H1 (cell line): ENCODE measurements at regions not wholly inside any gene's neighbourhood (a gene's known extent, or its start where the extent isn't known, plus 50 kb on each side); places are given as distances from the start of the nearest gene placed in this dataset.

Experiments used
- CTCF ChIA-PET: fragments of 300-600 bp; sonication (Branson Sonifier 250); formaldehyde crosslinking; loops from one replicate; lab custom pipeline; 2021; ENCODE audit not compliant: partially characterized antibody; lab: Charles Lee
- POLR2A ChIA-PET: fragments of 300-600 bp; sonication (Branson Sonifier 250); formaldehyde crosslinking; loops from one replicate; lab custom pipeline; 2021; ENCODE audit warnings: inconsistent platforms; ENCODE audit not compliant: partially characterized antibody; lab: Charles Lee
- DNase-seq, 2 experiments: peaks; one replicate each; pipeline versions ENCODE4 v3.0.0 to v3.0.0-alpha.2; 2010 to 2022; ENCODE audit warnings: low spot score in 2 of 2, low read depth in 1 of 2, mixed read lengths in 1 of 2
- FAIRE-seq: peaks from 2 replicates; lab custom pipeline; 2011; peaks lifted over from hg19 to GRCh38; lab: Jason Lieb, UNC
- H2AFZ ChIP-seq: 2 replicates; pipeline ENCODE4 v1.8.1; 2012; ENCODE audit warnings: low read length, inconsistent platforms
- H2AK5ac ChIP-seq: 2 replicates; pipeline ENCODE4 v1.6.1; 2013; ENCODE audit warnings: low read depth, low read length
- H2BK120ac ChIP-seq: replicated peaks from 2 replicates; pipeline ENCODE3; 2013; ENCODE audit warnings: low read depth, low read length, inconsistent platforms
- H2BK12ac ChIP-seq: 2 replicates; pipeline ENCODE4 v1.6.1; 2013; ENCODE audit warnings: low read depth, low read length
- H2BK15ac ChIP-seq: 2 replicates; pipeline ENCODE4 v1.6.1; 2013; ENCODE audit warnings: low read length
- H2BK20ac ChIP-seq: 2 replicates; pipeline ENCODE4 v1.6.1; 2013; ENCODE audit warnings: low read length
- H2BK5ac ChIP-seq: 2 replicates; pipeline ENCODE4 v1.6.1; 2013; ENCODE audit warnings: low read depth, low read length
- H3K14ac ChIP-seq: 2 replicates; pipeline ENCODE4 v1.6.1; 2013; ENCODE audit warnings: inconsistent platforms; ENCODE audit not compliant: insufficient read length
- H3K18ac ChIP-seq: 2 replicates; pipeline ENCODE4 v1.6.1; 2013; ENCODE audit warnings: low read length; ENCODE audit errors: extremely low read depth
- H3K23ac ChIP-seq: 2 replicates; pipeline ENCODE4 v1.6.1; 2013; ENCODE audit warnings: inconsistent platforms; ENCODE audit not compliant: insufficient read length
- H3K23me2 ChIP-seq: 2 replicates; pipeline ENCODE4 v1.6.1; 2013; ENCODE audit warnings: low read depth, low read length
- H3K27ac ChIP-seq: 2 replicates; pipeline ENCODE4 v1.6.1; 2011; ENCODE audit warnings: low read depth, low read length, inconsistent platforms
- H3K27me3 ChIP-seq, 4 experiments: replicated peaks in 1 of 4; 1 replicate in 1 of 4; 2 replicates in 3 of 4; pipeline versions ENCODE4 v1.6.1 to v1.8.1; 2011 to 2013; ENCODE audit warnings: low read length in 3 of 4, mild to moderate bottlenecking in 3 of 4, inconsistent platforms in 2 of 4, mixed read lengths in 2 of 4, moderate library complexity in 1 of 4; ENCODE audit not compliant: control insufficient read depth in 3 of 4, insufficient read depth in 3 of 4; ENCODE audit errors: extremely low read depth in 1 of 4
- H3K36me3 ChIP-seq, 4 experiments: 2 replicates each; pipeline versions ENCODE4 v1.6.1 to v1.8.1; 2011 to 2013; ENCODE audit warnings: mild to moderate bottlenecking in 4 of 4, low read length in 3 of 4, moderate library complexity in 2 of 4, control low read depth in 1 of 4, inconsistent platforms in 1 of 4; ENCODE audit not compliant: insufficient read depth in 4 of 4, control insufficient read depth in 2 of 4
- H3K4ac ChIP-seq: replicated peaks from 2 replicates; pipeline ENCODE3; 2013; ENCODE audit warnings: low read length, low read depth, mixed read lengths, inconsistent platforms; ENCODE audit not compliant: insufficient read length
- H3K4me1 ChIP-seq, 4 experiments: replicated peaks in 1 of 4; 1 replicate in 1 of 4; 2 replicates in 3 of 4; pipeline versions ENCODE4 v1.6.1 to v1.8.1; 2011 to 2013; ENCODE audit warnings: low read length in 3 of 4, inconsistent platforms in 2 of 4, mixed read lengths in 1 of 4; ENCODE audit not compliant: insufficient read depth in 4 of 4, control insufficient read depth in 3 of 4
- H3K4me2 ChIP-seq, 2 experiments: 2 replicates each; pipeline versions ENCODE4 v1.6.1 to v1.8.1; 2011 to 2013; ENCODE audit warnings: low read depth in 2 of 2, low read length in 2 of 2, control low read depth in 1 of 2, inconsistent platforms in 1 of 2, mild to moderate bottlenecking in 1 of 2; ENCODE audit not compliant: insufficient read depth in 1 of 2
- H3K4me3 ChIP-seq, 4 experiments: fragments of 200-600, 300-600 bp in 1 of 4; sonication (generic), shearing (Covaris generic), sonication (Bioruptor Twin) in 1 of 4; 2 replicates each; pipeline versions ENCODE4 v1.5.1 to v1.8.1; 2011 to 2016; ENCODE audit warnings: low read length in 4 of 4, low read depth in 3 of 4, control low read depth in 2 of 4, inconsistent platforms in 2 of 4, mild to moderate bottlenecking in 2 of 4, mixed read lengths in 1 of 4, moderate library complexity in 1 of 4; ENCODE audit not compliant: insufficient read depth in 2 of 4; ENCODE audit errors: extremely low read depth in 1 of 4
- H3K56ac ChIP-seq: replicated peaks from 2 replicates; pipeline ENCODE3; 2013; ENCODE audit warnings: low read depth, mild to moderate bottlenecking, mixed read lengths, low read length, inconsistent platforms; ENCODE audit not compliant: insufficient read length
- H3K79me1 ChIP-seq: 2 replicates; pipeline ENCODE4 v1.6.1; 2013; ENCODE audit warnings: low read depth, low read length, control low read depth
- H3K79me2 ChIP-seq, 2 experiments: 2 replicates each; pipeline versions ENCODE4 v1.6.1 to v1.8.1; 2012 to 2013; ENCODE audit warnings: low read length in 2 of 2, mild to moderate bottlenecking in 2 of 2, inconsistent platforms in 1 of 2; ENCODE audit not compliant: insufficient read depth in 2 of 2, control insufficient read depth in 1 of 2
- H3K9ac ChIP-seq, 4 experiments: replicated peaks in 1 of 4; 1 replicate in 1 of 4; 2 replicates in 3 of 4; pipeline versions ENCODE4 v1.6.1 to v1.8.1; 2011 to 2013; ENCODE audit warnings: low read depth in 3 of 4, low read length in 3 of 4, control low read depth in 2 of 4, mild to moderate bottlenecking in 2 of 4, moderate library complexity in 2 of 4, inconsistent platforms in 1 of 4; ENCODE audit errors: extremely low read depth in 1 of 4
- H3K9me3 ChIP-seq, 2 experiments: 2 replicates each; pipeline versions ENCODE4 v1.6.1 to v1.8.1; 2012 to 2013; ENCODE audit warnings: mild to moderate bottlenecking in 2 of 2, moderate library complexity in 2 of 2, control low read depth in 1 of 2, inconsistent platforms in 1 of 2, low read depth in 1 of 2, low read length in 1 of 2, mixed read lengths in 1 of 2; ENCODE audit not compliant: insufficient read depth in 2 of 2
- H4K20me1 ChIP-seq, 2 experiments: replicated peaks in 1 of 2; 2 replicates each; pipeline versions ENCODE3 to v1.8.1; 2011 to 2013; ENCODE audit warnings: inconsistent platforms in 2 of 2, low read length in 2 of 2, mild to moderate bottlenecking in 1 of 2; ENCODE audit not compliant: insufficient read depth in 2 of 2, control insufficient read depth in 1 of 2
- H4K5ac ChIP-seq: 2 replicates; pipeline ENCODE4 v1.6.1; 2013; ENCODE audit warnings: low read length, low read depth, mixed read lengths, inconsistent platforms; ENCODE audit not compliant: insufficient read length
- H4K8ac ChIP-seq: 2 replicates; pipeline ENCODE4 v1.8.0; 2013; ENCODE audit warnings: mild to moderate bottlenecking, moderate library complexity, low read length, inconsistent platforms; ENCODE audit not compliant: insufficient read depth; ENCODE audit errors: extremely low read depth
- H4K91ac ChIP-seq: replicated peaks from 2 replicates; pipeline ENCODE3; 2013; ENCODE audit warnings: low read length, mixed read lengths, inconsistent platforms; ENCODE audit not compliant: insufficient read length
- CBX5 ChIP-seq: fragments of 300-800, 300-1000 bp; sonication (generic); IDR thresholded peaks from 2 replicates; pipeline ENCODE4 v1.7.1; 2016; ENCODE audit warnings: antibody characterized with exemption, low read length, low read depth
- CEBPB ChIP-seq: IDR thresholded peaks from 2 replicates; pipeline ENCODE4 v1.6.1; 2012; ENCODE audit warnings: low read depth, low read length
- CTBP2 ChIP-seq: IDR thresholded peaks from 2 replicates; pipeline ENCODE4 v1.7.0; 2011; ENCODE audit warnings: borderline replicate concordance, mild to moderate bottlenecking, moderate library complexity, mixed read lengths, low read length; ENCODE audit not compliant: insufficient read depth, insufficient read length
- EGR1 ChIP-seq: IDR thresholded peaks from 2 replicates; pipeline ENCODE4 v1.6.1; 2011; ENCODE audit warnings: low read depth, low read length, borderline replicate concordance
- HDAC6 ChIP-seq: IDR thresholded peaks from one replicate; pipeline ENCODE4 v1.7.1; 2012; ENCODE audit warnings: low read depth, mild to moderate bottlenecking, inconsistent platforms, low read length, moderate library complexity
- JUND ChIP-seq: IDR thresholded peaks from 2 replicates; pipeline ENCODE4 v1.6.1; 2011; ENCODE audit warnings: mild to moderate bottlenecking, improper control_type of control experiment, low read length
- KDM4A ChIP-seq: IDR thresholded peaks from one replicate; pipeline ENCODE4 v1.7.1; 2012; ENCODE audit warnings: low read depth, mild to moderate bottlenecking, moderate library complexity, low read length, inconsistent platforms; ENCODE audit not compliant: severe bottlenecking
- KDM5A ChIP-seq: fragments of 200-600 bp; IDR thresholded peaks from 2 replicates; pipeline ENCODE4 v1.7.1; 2012; ENCODE audit warnings: mild to moderate bottlenecking, low read length, inconsistent platforms, mixed read lengths
- POLR2AphosphoS5 ChIP-seq: IDR thresholded peaks from 2 replicates; pipeline ENCODE4 v1.6.1; 2011; ENCODE audit warnings: low read depth, low read length
- POU5F1 ChIP-seq: IDR thresholded peaks from 2 replicates; pipeline ENCODE4 v1.6.1; 2011; ENCODE audit warnings: low read depth, mild to moderate bottlenecking, low read length, moderate library complexity
- RFX5 ChIP-seq: IDR thresholded peaks from 2 replicates; pipeline ENCODE4 v1.6.1; 2011; ENCODE audit warnings: low read depth, low read length, improper control_type of control experiment, borderline replicate concordance
- RNF2 ChIP-seq: fragments of 200-900, 300-1000 bp; sonication (generic); IDR thresholded peaks from 2 replicates; pipeline ENCODE4 v1.7.1; 2016; ENCODE audit warnings: borderline replicate concordance, low read depth, mild to moderate bottlenecking, antibody characterized with exemption, low read length; ENCODE audit not compliant: poor library complexity, severe bottlenecking; ENCODE audit errors: missing control alignments
- SAP30 ChIP-seq: fragments of 300-600 bp; sonication (generic); IDR thresholded peaks from 2 replicates; pipeline ENCODE4 v1.7.1; 2012; ENCODE audit warnings: low read length, moderate library complexity, mild to moderate bottlenecking, inconsistent platforms; ENCODE audit not compliant: insufficient read depth, insufficient replicate concordance
- SP1 ChIP-seq: IDR thresholded peaks from 2 replicates; pipeline ENCODE4 v1.6.1; 2011; ENCODE audit warnings: low read depth, low read length
- SRF ChIP-seq: IDR thresholded peaks from 2 replicates; pipeline ENCODE4 v1.6.1; 2011; ENCODE audit warnings: mild to moderate bottlenecking, low read depth, low read length, moderate library complexity
- TAF1 ChIP-seq: IDR thresholded peaks from 2 replicates; pipeline ENCODE4 v1.6.1; 2011; ENCODE audit warnings: mild to moderate bottlenecking, low read depth, low read length
- WGBS, 2 experiments: shearing (Covaris generic) in 1 of 2; methylation state at CpG; one replicate each; pipeline versions ENCODE4 v1.1.6 to v1.1.7; 2013 to 2015; ENCODE audit warnings: low lambda C conversion rate in 2 of 2, mixed read lengths in 2 of 2, inconsistent platforms in 1 of 2, low coverage in 1 of 2, missing lambda C conversion rate in 1 of 2; ENCODE audit not compliant: insufficient replicate concordance in 2 of 2, insufficient coverage in 1 of 2, insufficient read length in 1 of 2; ENCODE audit errors: extremely low coverage in 1 of 2, missing lambda C conversion rate in 1 of 2; 5-methylcytosine and 5-hydroxymethylcytosine counted together

GRCh38 chr5:68110894-68111293 lies 104.7 kb upstream of the PIK3R1 start:
- Histone ChIP-seq H4K20me1 (no peaks in the 10 kb centered on the region), H2BK5ac (no peak overlapping the region), H3K14ac (no peak overlapping the region), H3K79me1 (no peaks in the 10 kb centered on the region), H3K23me2 (no peaks in the 10 kb centered on the region), H3K27me3 (no peaks in the 10 kb centered on the region), H3K9ac (no peak overlapping the region), H3K4ac (no peak overlapping the region), H2AK5ac (no peak overlapping the region), H2AFZ (no peak overlapping the region), H3K27ac (no peak overlapping the region), H2BK20ac (no peak overlapping the region), H3K4me1 (no peaks in the 10 kb centered on the region), H2BK120ac (no peak overlapping the region), H3K23ac (no peak overlapping the region), H4K5ac (no peak overlapping the region), H3K56ac (no peak overlapping the region), H3K4me2 (no peak overlapping the region), H4K8ac (no peak overlapping the region), H3K79me2 (no peaks in the 10 kb centered on the region), H4K91ac (no peak overlapping the region), H3K18ac (no peak overlapping the region), H3K9me3 (peaks cover 0 to 2% of the 10 kb centered on the region in 2 experiments; a peak in 1 of 4 replicates), H2BK15ac (no peak overlapping the region), H2BK12ac (no peak overlapping the region), H3K4me3 (no peak overlapping the region), H3K36me3 (no peaks in the 10 kb centered on the region)
- FAIRE-seq = no peak
- DNase-seq = no peak
- ChIA-PET POLR2A (no interaction called here), CTCF (no interaction called here)
- 95% methylated on average over 1 of the region's 1 CpG; no CpG with 5 or more reads in 1 of the 2 experiments for WGBS, 2 experiments
- TF ChIP-seq RFX5 (no peak), HDAC6 (no peak), KDM5A (no peak), SP1 (no peak), KDM4A (no peak), POU5F1 (no peak), CTBP2 (no peak), CBX5 (no peak), TAF1 (no peak), SRF (no peak), EGR1 (no peak), RNF2 (no peak), POLR2AphosphoS5 (no peak), CEBPB (no peak), SAP30 (no peak), JUND (no peak)
